Panc1 (cell line): ENCODE measurements at regions not wholly inside any gene's neighbourhood (a gene's known extent, or its start where the extent isn't known, plus 50 kb on each side); places are given as distances from the start of the nearest gene placed in this dataset.

ENCODE experiments used
- ATAC-seq: fragments of 200-7000 bp; cut with Tn5 transposase; 2 replicates; pipeline ENCODE4 v1.9.1; 2020; ENCODE audit warnings: mild to moderate bottlenecking, moderate library complexity
- BruUV-seq: library from RNA; stranded (reverse); fragments of 400-500 nt; replicated peaks from 2 replicates; lab custom pipeline; 2021; lab: Mats Ljungman, UMichigan
- CTCF ChIA-PET: fragments of 300-600 bp; sonication (Branson Sonifier 250); formaldehyde crosslinking; loops from one replicate; lab custom pipeline; 2022; ENCODE audit warnings: antibody characterized with exemption; lab: Charles Lee
- POLR2A ChIA-PET: fragments of 300-600 bp; sonication (Branson Sonifier 250); formaldehyde crosslinking; loops from one replicate; lab custom pipeline; 2022; ENCODE audit warnings: antibody characterized with exemption; lab: Charles Lee
- DNase-seq: peaks from one replicate; pipeline ENCODE4 v3.0.0-alpha.2; 2010; ENCODE audit warnings: low read depth, low spot score
- H3K27ac ChIP-seq: 2 replicates; pipeline ENCODE4 v1.5.1; 2011; ENCODE audit warnings: mild to moderate bottlenecking, low read length, inconsistent platforms
- H3K27me3 ChIP-seq: fragments of 200-500 bp; sonication (Bioruptor generic); 2 replicates; pipeline ENCODE4 v1.6.0; 2014; ENCODE audit warnings: low read length, inconsistent platforms; ENCODE audit not compliant: control insufficient read depth, insufficient read depth
- H3K36me3 ChIP-seq: fragments of 200-500 bp; sonication (Bioruptor generic); 2 replicates; pipeline ENCODE4 v1.5.1; 2014; ENCODE audit warnings: inconsistent platforms, mild to moderate bottlenecking, low read length, moderate library complexity; ENCODE audit not compliant: control insufficient read depth, insufficient read depth
- H3K4me1 ChIP-seq: 2 replicates; pipeline ENCODE4 v1.5.1; 2011; ENCODE audit warnings: inconsistent platforms, mild to moderate bottlenecking, low read length, moderate library complexity; ENCODE audit not compliant: control insufficient read depth, insufficient read depth
- H3K4me3 ChIP-seq, 2 experiments: 2 replicates each; pipeline ENCODE4 v1.5.1; 2011 to 2012; ENCODE audit warnings: low read depth in 2 of 2, low read length in 2 of 2, mild to moderate bottlenecking in 2 of 2, inconsistent platforms in 1 of 2, moderate library complexity in 1 of 2
- H3K9me3 ChIP-seq: fragments of 200-500 bp; sonication (Bioruptor generic); 2 replicates; pipeline ENCODE4 v1.5.1; 2014; ENCODE audit warnings: low read depth, mild to moderate bottlenecking, inconsistent platforms, low read length, moderate library complexity; ENCODE audit not compliant: control insufficient read depth, insufficient read depth
- CTCF ChIP-seq: fragments of 450-650 bp; IDR thresholded peaks from 2 replicates; pipeline ENCODE4 v1.5.1; 2017; ENCODE audit warnings: mild to moderate bottlenecking
- POLR2AphosphoS5 ChIP-seq: IDR thresholded peaks from 2 replicates; pipeline ENCODE4 v1.6.1; 2012; ENCODE audit warnings: mild to moderate bottlenecking, low read depth, low read length, moderate library complexity
- REST ChIP-seq, 2 experiments: IDR thresholded peaks; 2 replicates each; pipeline ENCODE4 v1.6.1; 2011 to 2012; ENCODE audit warnings: low read depth in 2 of 2, control low read depth in 1 of 2, low read length in 1 of 2, mild to moderate bottlenecking in 1 of 2, moderate library complexity in 1 of 2; ENCODE audit not compliant: insufficient read depth in 1 of 2
- SIN3A ChIP-seq: IDR thresholded peaks from 2 replicates; pipeline ENCODE4 v1.6.1; 2012; ENCODE audit warnings: low read depth, mild to moderate bottlenecking, low read length, moderate library complexity, borderline replicate concordance; ENCODE audit not compliant: insufficient read depth
- TCF7L2 ChIP-seq: IDR thresholded peaks from 2 replicates; pipeline ENCODE4 v1.6.1; 2011; ENCODE audit warnings: mild to moderate bottlenecking, low read depth, low read length, inconsistent platforms
- in situ Hi-C: cut with HindIII; loops from 2 replicates; pipeline ENCODE4 v1.10.0; 2016; ENCODE audit warnings: low sequenced_read_pairs, low pct_unique_long_range_greater_than_20kb
- intact Hi-C: fragments of 100-400 bp; cut with micrococcal nuclease; formaldehyde crosslinking; loops from one replicate; pipeline ENCODE4 v1.10.0; 2022; ENCODE audit not compliant: unreplicated experiment

- intact Hi-C loops (no loop called here), in situ Hi-C loops (no loop called here)
- ChIA-PET POLR2A (no interaction called here), CTCF (no interaction called here)
- TF ChIP-seq SIN3A (no peak), POLR2AphosphoS5 (no peak), TCF7L2 (no peak), REST (IDR thresholded peaks at IDR 0.05; ENCODE audit: insufficient read depth in 1 of 2, low read depth in 2 of 2, low read length in 1 of 2) (no peak)
- no peak for DNase-seq
- no peaks in the 10 kb centered on the region for H3K4me1 ChIP-seq
- no TSS peak for BruUV-seq
- ATAC-seq: no peak
- no peak overlapping the region for H3K4me3 ChIP-seq
- no peaks in the 10 kb centered on the region for H3K27me3 ChIP-seq
- H3K9me3 ChIP-seq: no peaks in the 10 kb centered on the region
- H3K36me3 ChIP-seq: no peaks in the 10 kb centered on the region
- H3K27ac ChIP-seq: no peak overlapping the region
Observed at GRCh38 chr9:111110805-111111204, 72.5 kb upstream of the LPAR1 start.

GRCh38 chr9:111108946-111109345 is 70.7 kb upstream of the LPAR1 start:
- no peaks in the 10 kb centered on the region for H3K27me3 ChIP-seq
- ChIA-PET POLR2A (no interaction called here), CTCF (no interaction called here)
- no peaks in the 10 kb centered on the region for H3K36me3 ChIP-seq
- TF ChIP-seq TCF7L2 (no peak), CTCF (no peak), POLR2AphosphoS5 (no peak), SIN3A (no peak), REST (IDR thresholded peaks at IDR 0.05; ENCODE audit: insufficient read depth in 1 of 2, low read depth in 2 of 2, low read length in 1 of 2) (no peak)
- intact Hi-C loops (no loop called here), in situ Hi-C loops (no loop called here)
- H3K27ac ChIP-seq: no peak overlapping the region
- no peaks in the 10 kb centered on the region for H3K9me3 ChIP-seq
- BruUV-seq: no TSS peak
- no peak for DNase-seq
- no peaks in the 10 kb centered on the region for H3K4me1 ChIP-seq
- no peak for ATAC-seq
- H3K4me3 ChIP-seq: no peak overlapping the region
